T-cell (primary cell): ENCODE measurements at regions not wholly inside any gene's neighbourhood (a gene's known extent, or its start where the extent isn't known, plus 50 kb on each side); places are given as distances from the start of the nearest gene placed in this dataset.
"Not testable (repeated sequence)": the region's sequence is repeated elsewhere in the genome, so short reads cannot be mapped to it uniquely, and the experiment has no call there.

ENCODE experiments used
- ATAC-seq, 4 experiments: fragments of 200-7000 bp in 3 of 4; fragments of 150-1000 bp in 1 of 4; cut with Tn5 transposase; replicated peaks in 1 of 4; 1 replicate in 3 of 4; 2 replicates in 1 of 4; pipeline ENCODE4 v1.10.0; 2021; ENCODE audit warnings: moderate library complexity in 3 of 4, mild to moderate bottlenecking in 2 of 4, moderate number of reproducible peaks in 1 of 4
- CTCF ChIA-PET, 2 donors: fragments of 300-600 bp; sonication (Branson Sonifier 250); formaldehyde crosslinking; loops; one replicate each; lab custom pipeline; 2022; ENCODE audit warnings: antibody characterized with exemption in 2 of 2; lab: Charles Lee
- POLR2A ChIA-PET, 2 donors: fragments of 300-600 bp; sonication (Branson Sonifier 250); formaldehyde crosslinking; loops; one replicate each; lab custom pipeline; 2022; ENCODE audit warnings: antibody characterized with exemption in 2 of 2; lab: Charles Lee
- DNase-seq, 35 experiments: peaks; one replicate each; pipeline versions ENCODE4 v3.0.0 to v3.0.0-alpha.2; 2013 to 2023
- H3K27ac ChIP-seq: one replicate; pipeline ENCODE4 v1.5.1; 2013; ENCODE audit warnings: low read length
- H3K27me3 ChIP-seq, 2 experiments: replicated peaks in 1 of 2; 1 replicate in 1 of 2; 2 replicates in 1 of 2; pipeline versions ENCODE4 v1.6.1 to v1.7.0; 2013; ENCODE audit warnings: low read length in 1 of 2, mixed read lengths in 1 of 2; ENCODE audit not compliant: control insufficient read depth in 2 of 2, insufficient read depth in 2 of 2; ENCODE audit errors: extremely low read depth in 1 of 2
- H3K36me3 ChIP-seq, 2 donors: 1 replicate in 1 of 2; 2 replicates in 1 of 2; pipeline versions ENCODE4 v1.6.1 to v1.7.0; 2013; ENCODE audit warnings: low read length in 1 of 2; ENCODE audit not compliant: control insufficient read depth in 2 of 2, insufficient read depth in 1 of 2; ENCODE audit errors: extremely low read depth in 1 of 2
- H3K4me1 ChIP-seq, 2 experiments: 1 replicate in 1 of 2; 2 replicates in 1 of 2; pipeline versions ENCODE4 v1.6.1 to v1.7.0; 2013; ENCODE audit warnings: low read length in 2 of 2, mixed read lengths in 1 of 2; ENCODE audit not compliant: insufficient read depth in 2 of 2, control insufficient read depth in 1 of 2; ENCODE audit errors: extremely low read depth in 1 of 2
- H3K4me3 ChIP-seq, 2 donors: 1 replicate in 1 of 2; 2 replicates in 1 of 2; pipeline versions ENCODE4 v1.5.1 to v1.7.0; 2013; ENCODE audit warnings: mild to moderate bottlenecking in 2 of 2, low read length in 1 of 2, moderate library complexity in 1 of 2; ENCODE audit not compliant: control insufficient read depth in 1 of 2; ENCODE audit errors: extremely low read depth in 1 of 2
- H3K9me3 ChIP-seq: 2 replicates; pipeline ENCODE4 v1.7.0; 2013
- H3K27ac Mint-ChIP-seq, 2 donors: one replicate each; pipeline ENCODE4 v1.8.0; 2020 to 2021; ENCODE audit warnings: mild to moderate bottlenecking in 2 of 2, mixed read lengths in 2 of 2
- H3K27me3 Mint-ChIP-seq, 2 donors: one replicate each; pipeline ENCODE4 v1.8.0; 2021 to 2022; ENCODE audit warnings: mixed read lengths in 2 of 2
- H3K36me3 Mint-ChIP-seq: one replicate; pipeline ENCODE4 v1.8.0; 2021; ENCODE audit warnings: mixed read lengths
- H3K4me1 Mint-ChIP-seq, 3 donors: one replicate each; pipeline ENCODE4 v1.8.0; 2020 to 2022; ENCODE audit warnings: mixed read lengths in 3 of 3, mild to moderate bottlenecking in 1 of 3
- H3K4me3 Mint-ChIP-seq, 3 donors: one replicate each; pipeline ENCODE4 v1.8.0; 2020 to 2022; ENCODE audit warnings: mild to moderate bottlenecking in 3 of 3, mixed read lengths in 3 of 3, moderate library complexity in 3 of 3
- H3K9me3 Mint-ChIP-seq, 3 donors: one replicate each; pipeline ENCODE4 v1.8.0; 2020 to 2022; ENCODE audit warnings: mixed read lengths in 3 of 3
- WGBS: methylation state at CpG from one replicate; pipeline ENCODE4 v1.1.5; 2013; ENCODE audit warnings: missing lambda C conversion rate; ENCODE audit not compliant: insufficient coverage; 5-methylcytosine and 5-hydroxymethylcytosine counted together

DNA sequence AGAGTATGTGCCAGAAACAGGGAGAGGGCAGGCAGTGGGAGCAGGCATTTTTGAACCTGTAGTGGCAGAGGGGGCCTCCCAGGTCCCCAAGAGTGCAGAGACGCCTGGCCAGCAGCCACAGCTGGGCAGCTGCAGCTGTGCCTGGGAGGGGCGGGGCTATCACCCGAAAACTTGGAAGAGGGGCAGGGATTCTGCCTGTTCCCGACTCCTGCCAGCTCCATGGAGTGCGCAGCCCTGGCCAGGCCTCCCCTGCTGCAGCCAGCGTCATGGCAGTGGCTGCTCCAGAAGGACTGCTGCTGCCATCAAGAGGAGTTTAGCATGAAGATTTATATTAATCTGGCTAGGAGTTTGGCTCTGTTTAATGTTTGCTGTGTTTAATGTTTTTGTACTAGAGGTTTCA, 532.1 kb upstream of the PITX2 start:
- peaks cover 6 to 14% (median 9%) of the 10 kb centered on the region in 3 donors for H3K9me3 Mint-ChIP-seq
- 78% methylated on average over 6 of the region's 6 CpGs for WGBS

GRCh38 chr4:111164556-111164955, 541.7 kb upstream of the PITX2 start:
- H3K27ac Mint-ChIP-seq, H3K9me3 ChIP-seq, ATAC-seq, POLR2A ChIA-PET, H3K27me3 ChIP-seq, H3K4me1 Mint-ChIP-seq, DNase-seq, H3K27me3 Mint-ChIP-seq, H3K36me3 ChIP-seq, H3K4me3 ChIP-seq, H3K36me3 Mint-ChIP-seq, H3K4me3 Mint-ChIP-seq, H3K4me1 ChIP-seq, H3K27ac ChIP-seq, CTCF ChIA-PET: not testable (repeated sequence)
- peaks cover 21 to 25% (median 22%) of the 10 kb centered on the region in 3 donors for H3K9me3 Mint-ChIP-seq
- 59% methylated on average over 4 of the region's 4 CpGs for WGBS

More for the DNA sequence above, 532.1 kb upstream of the PITX2 start:
- Histone ChIP-seq H3K27me3 (no peaks in the 10 kb centered on the region), H3K4me1 (no peaks in the 10 kb centered on the region), H3K4me3 (no peak overlapping the region), H3K27ac (no peak overlapping the region), H3K36me3 (no peaks in the 10 kb centered on the region), H3K9me3 (no peaks in the 10 kb centered on the region)
- Mint-ChIP-seq H3K27ac (no peak overlapping the region), H3K4me3 (no peak overlapping the region), H3K4me1 (no peaks in the 10 kb centered on the region), H3K36me3 (no peaks in the 10 kb centered on the region), H3K27me3 (no peaks in the 10 kb centered on the region)
- CTCF ChIA-PET: no interaction called here
- ATAC-seq (no peak), DNase-seq (no peak)
- POLR2A ChIA-PET: no interaction called here

DNA sequence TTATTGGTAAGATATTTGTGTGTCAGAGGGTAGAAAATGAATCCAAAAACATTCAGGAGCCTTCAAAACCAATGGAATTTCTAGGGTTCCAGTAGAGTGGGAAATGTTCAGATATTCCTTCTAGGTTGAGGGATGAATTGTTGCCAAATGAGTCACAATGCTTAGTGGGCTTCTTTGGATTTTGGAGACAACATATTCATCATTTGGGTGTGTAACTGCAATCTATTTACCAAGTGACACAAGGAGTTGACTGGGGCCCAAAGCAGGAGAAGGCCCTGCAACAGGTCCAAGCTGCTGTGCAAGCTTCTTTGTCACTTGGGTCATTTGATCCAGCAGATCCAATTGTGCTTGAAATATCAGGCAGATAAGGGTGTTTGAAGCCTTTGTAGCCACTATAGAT, 551.5 kb upstream of the PITX2 start:
- no peaks in the 10 kb centered on the region for H3K27me3 Mint-ChIP-seq
- POLR2A ChIA-PET: interaction anchor here in 1 of 2 donors (0.6 kb wide), 1 partner anchor 711 kb away, joined by 3 read pairs; no protein-coding TSS in a partner anchor
- H3K4me3 Mint-ChIP-seq: no peak overlapping the region
- no peak overlapping the region for H3K27ac ChIP-seq
- H3K36me3 ChIP-seq: no peaks in the 10 kb centered on the region
- CTCF ChIA-PET: no interaction called here
- DNase-seq (no peak), ATAC-seq (no peak)
- H3K4me3 ChIP-seq: no peak overlapping the region
- H3K27ac Mint-ChIP-seq: no peak overlapping the region
- H3K4me1 Mint-ChIP-seq: no peaks in the 10 kb centered on the region
- H3K9me3 Mint-ChIP-seq: peaks cover 2 to 18% (median 18%) of the 10 kb centered on the region in 3 donors
- H3K4me1 ChIP-seq: no peaks in the 10 kb centered on the region
- H3K27me3 ChIP-seq: no peaks in the 10 kb centered on the region
- no peaks in the 10 kb centered on the region for H3K9me3 ChIP-seq
- no peaks in the 10 kb centered on the region for H3K36me3 Mint-ChIP-seq

- H3K27ac Mint-ChIP-seq: no peak overlapping the region
- H3K4me3 Mint-ChIP-seq: no peak overlapping the region
- H3K27ac ChIP-seq: no peak overlapping the region
- CTCF ChIA-PET: no interaction called here
- no peak for ATAC-seq
- no peaks in the 10 kb centered on the region for H3K4me1 ChIP-seq
- H3K27me3 ChIP-seq: no peaks in the 10 kb centered on the region
- H3K9me3 Mint-ChIP-seq: peaks cover 3 to 19% (median 8%) of the 10 kb centered on the region in 3 donors
- POLR2A ChIA-PET: no interaction called here
- no peaks in the 10 kb centered on the region for H3K4me1 Mint-ChIP-seq
- no peaks in the 10 kb centered on the region for H3K27me3 Mint-ChIP-seq
- no peak for DNase-seq
- no peaks in the 10 kb centered on the region for H3K9me3 ChIP-seq
- H3K4me3 ChIP-seq: no peak overlapping the region
- no peaks in the 10 kb centered on the region for H3K36me3 ChIP-seq
- H3K36me3 Mint-ChIP-seq: no peaks in the 10 kb centered on the region
Observed at GRCh38 chr4:111178231-111178630, 555.4 kb upstream of the PITX2 start.

GRCh38 chr4:111187108-111187507, 564.2 kb upstream of the PITX2 start:
- ATAC-seq (no peak), DNase-seq (no peak)
- CTCF ChIA-PET: no interaction called here
- H3K4me3 Mint-ChIP-seq: no peak overlapping the region
- H3K27ac ChIP-seq: no peak overlapping the region
- no peaks in the 10 kb centered on the region for H3K27me3 Mint-ChIP-seq
- H3K27me3 ChIP-seq: no peaks in the 10 kb centered on the region
- H3K27ac Mint-ChIP-seq: no peak overlapping the region
- H3K4me1 ChIP-seq: no peaks in the 10 kb centered on the region
- no peaks in the 10 kb centered on the region for H3K36me3 ChIP-seq
- POLR2A ChIA-PET: no interaction called here
- H3K4me1 Mint-ChIP-seq: no peaks in the 10 kb centered on the region
- peaks cover 3 to 8% (median 6%) of the 10 kb centered on the region in 3 donors for H3K9me3 Mint-ChIP-seq
- no peaks in the 10 kb centered on the region for H3K36me3 Mint-ChIP-seq
- 100% methylated on average over 1 of the region's 2 CpGs for WGBS
- no peak overlapping the region for H3K4me3 ChIP-seq
- no peaks in the 10 kb centered on the region for H3K9me3 ChIP-seq

DNA sequence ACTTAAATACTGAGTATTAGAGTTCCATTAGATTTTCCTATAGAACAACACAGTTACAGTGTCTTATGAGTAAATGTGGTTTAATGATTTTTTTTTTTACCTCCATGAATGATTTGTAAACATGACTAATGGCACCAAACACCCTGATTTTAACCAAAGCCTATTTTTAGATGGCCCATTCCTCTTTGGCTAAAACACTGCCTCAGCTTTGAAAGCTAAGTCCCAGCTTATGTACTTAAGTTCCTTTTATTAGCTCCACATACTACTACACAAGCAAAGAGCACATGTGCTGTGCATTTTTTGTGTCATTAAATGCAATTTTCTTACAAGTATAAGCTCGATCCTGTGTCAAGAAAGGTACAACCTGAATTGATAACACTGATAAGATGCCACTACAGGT, 575.6 kb upstream of the PITX2 start:
- H3K27me3 ChIP-seq: no peaks in the 10 kb centered on the region
- Mint-ChIP-seq H3K27ac (no peak overlapping the region), H3K36me3 (no peaks in the 10 kb centered on the region), H3K4me3 (no peak overlapping the region), H3K9me3 (peaks cover 0 to 7% (median 4%) of the 10 kb centered on the region in 3 donors), H3K4me1 (no peaks in the 10 kb centered on the region), H3K27me3 (no peaks in the 10 kb centered on the region)
- no CpG with 5 or more reads among the region's 1 CpG for whole genome bisulfite sequencing
- CTCF ChIA-PET: interaction anchor here in 1 of 2 donors (1.5 kb wide), 1 partner anchor 85 kb away, joined by 4 read pairs; no protein-coding TSS in a partner anchor
- H3K27ac ChIP-seq: no peak overlapping the region
- no peaks in the 10 kb centered on the region for H3K4me1 ChIP-seq
- no peak overlapping the region for H3K4me3 ChIP-seq
- H3K9me3 ChIP-seq: no peaks in the 10 kb centered on the region
- no peaks in the 10 kb centered on the region for H3K36me3 ChIP-seq
- POLR2A ChIA-PET: no interaction called here
- DNase-seq (no peak), ATAC-seq (no peak)

DNA sequence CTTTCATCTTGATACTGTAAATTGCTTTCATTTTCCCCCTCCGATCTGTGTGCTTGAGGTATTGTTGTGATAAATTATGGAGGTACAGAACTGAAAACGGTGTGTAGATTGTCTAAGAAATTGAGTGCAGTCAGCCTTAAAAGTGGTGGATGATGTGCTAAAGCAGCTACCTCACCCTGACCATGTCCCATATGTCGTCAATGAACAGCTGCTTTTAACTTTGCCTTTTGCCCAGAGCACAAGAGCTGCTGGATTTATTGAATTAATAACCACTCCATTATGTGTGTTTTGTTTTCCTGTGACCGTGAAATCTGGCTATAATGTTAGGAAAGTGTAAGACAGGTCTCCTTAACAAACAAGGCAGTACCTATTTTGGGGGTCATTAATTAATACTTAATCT, 581.9 kb upstream of the PITX2 start:
- WGBS: no CpG with 5 or more reads among the region's 4 CpGs
- ChIA-PET POLR2A (interaction anchor here in 1 of 2 donors (0.6 kb wide), 1 partner anchor 31 kb away, joined by 5 read pairs; no protein-coding TSS in a partner anchor), CTCF (no interaction called here)
- Mint-ChIP-seq H3K27me3 (no peaks in the 10 kb centered on the region), H3K36me3 (no peaks in the 10 kb centered on the region), H3K4me1 (no peaks in the 10 kb centered on the region), H3K4me3 (no peak overlapping the region), H3K27ac (no peak overlapping the region), H3K9me3 (peaks cover 0 to 14% (median 3%) of the 10 kb centered on the region in 3 donors)
- H3K4me3 ChIP-seq: no peak overlapping the region
- no peak overlapping the region for H3K27ac ChIP-seq
- no peaks in the 10 kb centered on the region for H3K9me3 ChIP-seq
- DNase-seq (no peak), ATAC-seq (no peak)
- H3K36me3 ChIP-seq: no peaks in the 10 kb centered on the region
- no peaks in the 10 kb centered on the region for H3K27me3 ChIP-seq
- no peaks in the 10 kb centered on the region for H3K4me1 ChIP-seq
